Uterus (tissue), 3 donors: ENCODE measurements at regions not wholly inside any gene's neighbourhood (a gene's known extent, or its start where the extent isn't known, plus 50 kb on each side); places are given as distances from the start of the nearest gene placed in this dataset. TPM values are rescaled to one million over a fixed set of nuclear protein-coding genes. Genes with fewer than 3 reads are reported as not detected.

Source experiments
- DNase-seq, 2 donors: peaks; one replicate each; pipeline ENCODE4 v3.0.0-alpha.2; 2019 to 2020
- H3K27ac ChIP-seq, 2 donors: fragments of 200-600 bp; sonication (generic); 1 replicate in 1 of 2; 2 replicates in 1 of 2; pipeline ENCODE4 v1.5.1; 2016 to 2018
- H3K27me3 ChIP-seq, 2 donors: fragments of 200-600 bp; sonication (generic); one replicate each; pipeline ENCODE4 v1.5.1; 2018 to 2019; ENCODE audit warnings: control low read depth in 1 of 2
- H3K36me3 ChIP-seq, 2 donors: fragments of 200-600 bp; sonication (generic); one replicate each; pipeline ENCODE4 v1.5.1; 2019; ENCODE audit warnings: control low read depth in 1 of 2
- H3K4me1 ChIP-seq, 2 donors: fragments of 200-600 bp; sonication (generic); one replicate each; pipeline ENCODE4 v1.5.1; 2018 to 2019; ENCODE audit warnings: control low read depth in 1 of 2
- H3K4me3 ChIP-seq, 2 donors: fragments of 200-600 bp; sonication (generic); 1 replicate in 1 of 2; 2 replicates in 1 of 2; pipeline ENCODE4 v1.5.1; 2018 to 2019; ENCODE audit warnings: mild to moderate bottlenecking in 1 of 2
- H3K9me3 ChIP-seq, 2 donors: fragments of 200-600 bp; sonication (generic); one replicate each; pipeline ENCODE4 v1.5.1; 2019; ENCODE audit warnings: control low read depth in 1 of 2
- POLR2A ChIP-seq, 2 donors: fragments of 450-650 bp; IDR thresholded peaks; one replicate each; pipeline ENCODE4 v1.6.1; 2016; ENCODE audit warnings: antibody characterized with exemption in 2 of 2, mild to moderate bottlenecking in 1 of 2, moderate library complexity in 1 of 2
- intact Hi-C: fragments of 100-400 bp; cut with DNase I; formaldehyde crosslinking; loops from one replicate; pipeline ENCODE4 v1.15.1; 2023; ENCODE audit warnings: low total_unique reads
- small RNA-seq: library from RNA; depleted of rRNA; stranded (forward); fragments of <200 nt; gene quantifications from one replicate; pipeline ENCODE3, GENCODE V24; 2016
- TF ChIP-seq, protein P1 (sequence below), 4 experiments: fragments of 200-600 bp in 2 of 4; fragments of 450-650 bp in 2 of 4; sonication (generic) in 2 of 4; IDR thresholded peaks; one replicate each; pipeline ENCODE4 v1.5.1; 2016 to 2019; ENCODE audit warnings: antibody characterized with exemption in 4 of 4, mild to moderate bottlenecking in 2 of 4, moderate library complexity in 1 of 4
- donor health status: DM: yes; HTN: yes; CAD: no.

- no peaks in the 10 kb centered on the region for H3K36me3 ChIP-seq
- intact Hi-C loops, result no loop called here
- no peak overlapping the region for H3K27ac ChIP-seq
- H3K4me1 ChIP-seq, result no peaks in the 10 kb centered on the region
- no peaks in the 10 kb centered on the region for H3K9me3 ChIP-seq
- H3K27me3 ChIP-seq, result no peaks in the 10 kb centered on the region
- no peak for DNase-seq
- no peak overlapping the region for H3K4me3 ChIP-seq
- TF ChIP-seq, protein P1, sequence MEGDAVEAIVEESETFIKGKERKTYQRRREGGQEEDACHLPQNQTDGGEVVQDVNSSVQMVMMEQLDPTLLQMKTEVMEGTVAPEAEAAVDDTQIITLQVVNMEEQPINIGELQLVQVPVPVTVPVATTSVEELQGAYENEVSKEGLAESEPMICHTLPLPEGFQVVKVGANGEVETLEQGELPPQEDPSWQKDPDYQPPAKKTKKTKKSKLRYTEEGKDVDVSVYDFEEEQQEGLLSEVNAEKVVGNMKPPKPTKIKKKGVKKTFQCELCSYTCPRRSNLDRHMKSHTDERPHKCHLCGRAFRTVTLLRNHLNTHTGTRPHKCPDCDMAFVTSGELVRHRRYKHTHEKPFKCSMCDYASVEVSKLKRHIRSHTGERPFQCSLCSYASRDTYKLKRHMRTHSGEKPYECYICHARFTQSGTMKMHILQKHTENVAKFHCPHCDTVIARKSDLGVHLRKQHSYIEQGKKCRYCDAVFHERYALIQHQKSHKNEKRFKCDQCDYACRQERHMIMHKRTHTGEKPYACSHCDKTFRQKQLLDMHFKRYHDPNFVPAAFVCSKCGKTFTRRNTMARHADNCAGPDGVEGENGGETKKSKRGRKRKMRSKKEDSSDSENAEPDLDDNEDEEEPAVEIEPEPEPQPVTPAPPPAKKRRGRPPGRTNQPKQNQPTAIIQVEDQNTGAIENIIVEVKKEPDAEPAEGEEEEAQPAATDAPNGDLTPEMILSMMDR (IDR thresholded peaks at IDR 0.05), result no peak
- no peak for TF ChIP-seq POLR2A (IDR thresholded peaks at IDR 0.05)
These were observed 57.2 kb upstream of the FGF10 start for GRCh38 chr5:44446399-44446798.

DNA sequence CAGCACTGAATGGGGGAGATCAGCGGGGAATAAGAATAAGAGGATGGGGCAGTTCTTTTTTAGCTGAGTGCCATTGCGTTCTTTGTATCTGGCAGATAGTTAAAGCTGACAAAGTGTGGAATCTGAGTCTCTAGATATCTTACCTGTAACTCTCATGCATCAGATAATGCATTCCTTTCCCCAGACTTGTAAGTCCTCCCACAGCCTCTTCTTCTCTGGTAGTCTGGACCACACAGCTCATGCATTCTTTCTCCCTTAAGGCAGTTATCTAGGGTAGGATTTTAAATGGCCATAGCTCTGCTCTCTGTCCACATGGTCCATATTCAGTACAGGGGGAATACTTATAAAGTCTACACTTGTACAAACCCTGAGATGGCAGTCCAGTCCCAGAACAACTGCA is 54.0 kb upstream of the FGF10 start:
- Histone ChIP-seq H3K27me3 (no peaks in the 10 kb centered on the region), H3K36me3 (no peaks in the 10 kb centered on the region), H3K9me3 (no peaks in the 10 kb centered on the region), H3K27ac (no peak overlapping the region), H3K4me3 (no peak overlapping the region), H3K4me1 (no peaks in the 10 kb centered on the region)
- TF ChIP-seq, protein P1 (IDR thresholded peaks at IDR 0.05), result no peak
- no peak for DNase-seq
- intact Hi-C loops, result no loop called here

- Histone ChIP-seq H3K4me3 (no peak overlapping the region), H3K9me3 (no peaks in the 10 kb centered on the region), H3K36me3 (no peaks in the 10 kb centered on the region), H3K27ac (no peak overlapping the region), H3K27me3 (no peaks in the 10 kb centered on the region), H3K4me1 (no peaks in the 10 kb centered on the region)
- DNase-seq, result no peak
- no peak for TF ChIP-seq POLR2A (IDR thresholded peaks at IDR 0.05)
- TF ChIP-seq, protein P1 (IDR thresholded peaks at IDR 0.05), result no peak
- intact Hi-C loops, result no loop called here
These were observed 52.2 kb upstream of the FGF10 start for GRCh38 chr5:44441460-44441859.

- Histone ChIP-seq H3K9me3 (no peaks in the 10 kb centered on the region), H3K36me3 (no peaks in the 10 kb centered on the region), H3K4me1 (no peaks in the 10 kb centered on the region), H3K27ac (no peak overlapping the region), H3K4me3 (no peak overlapping the region), H3K27me3 (no peaks in the 10 kb centered on the region)
- TF ChIP-seq, protein P1 (IDR thresholded peaks at IDR 0.05), result no peak
- no peak for TF ChIP-seq POLR2A (IDR thresholded peaks at IDR 0.05)
- intact Hi-C loops, result no loop called here
- DNase-seq, result no peak
These were observed 51.0 kb upstream of the FGF10 start for GRCh38 chr5:44440186-44440585.

Small RNA genes in the stretch of these regions (small RNA-seq; reads per million reads assigned to genes)
- not detected for gene RN7SL383P
